ENCODE measurements at regions not wholly inside any gene's neighbourhood (a gene's known extent, or its start where the extent isn't known, plus 50 kb on each side); places are given as distances from the start of the nearest gene placed in this dataset.

GRCh38 chr3:90128391-90128790 is 1021.0 kb downstream of the EPHA3 start:
- TF ChIP-seq ZNF121 (CRISPR knock-in tag; IDR thresholded peaks at IDR 0.05), result no peak
- no peak for TF ChIP-seq JUN (CRISPR knock-in tag; IDR thresholded peaks at IDR 0.05)
- TF ChIP-seq, protein P1, sequence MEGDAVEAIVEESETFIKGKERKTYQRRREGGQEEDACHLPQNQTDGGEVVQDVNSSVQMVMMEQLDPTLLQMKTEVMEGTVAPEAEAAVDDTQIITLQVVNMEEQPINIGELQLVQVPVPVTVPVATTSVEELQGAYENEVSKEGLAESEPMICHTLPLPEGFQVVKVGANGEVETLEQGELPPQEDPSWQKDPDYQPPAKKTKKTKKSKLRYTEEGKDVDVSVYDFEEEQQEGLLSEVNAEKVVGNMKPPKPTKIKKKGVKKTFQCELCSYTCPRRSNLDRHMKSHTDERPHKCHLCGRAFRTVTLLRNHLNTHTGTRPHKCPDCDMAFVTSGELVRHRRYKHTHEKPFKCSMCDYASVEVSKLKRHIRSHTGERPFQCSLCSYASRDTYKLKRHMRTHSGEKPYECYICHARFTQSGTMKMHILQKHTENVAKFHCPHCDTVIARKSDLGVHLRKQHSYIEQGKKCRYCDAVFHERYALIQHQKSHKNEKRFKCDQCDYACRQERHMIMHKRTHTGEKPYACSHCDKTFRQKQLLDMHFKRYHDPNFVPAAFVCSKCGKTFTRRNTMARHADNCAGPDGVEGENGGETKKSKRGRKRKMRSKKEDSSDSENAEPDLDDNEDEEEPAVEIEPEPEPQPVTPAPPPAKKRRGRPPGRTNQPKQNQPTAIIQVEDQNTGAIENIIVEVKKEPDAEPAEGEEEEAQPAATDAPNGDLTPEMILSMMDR (IDR thresholded peaks at IDR 0.05), result no peak
- no peak for TF ChIP-seq IRF2 (CRISPR knock-in tag; IDR thresholded peaks at IDR 0.05; ENCODE audit: borderline replicate concordance, low read depth)
- no peak for TF ChIP-seq SP1 (CRISPR knock-in tag; conservative IDR thresholded peaks at IDR 0.05)
- no peak for TF ChIP-seq TCF7 (CRISPR knock-in tag; IDR thresholded peaks at IDR 0.05; ENCODE audit: low read depth)
- no peak for TF ChIP-seq NFE2L1 (CRISPR knock-in tag; IDR thresholded peaks at IDR 0.05)
- no peak for TF ChIP-seq ZNF219 (CRISPR knock-in tag; IDR thresholded peaks at IDR 0.05; ENCODE audit: borderline replicate concordance)

All from WTC11 (cell line).